ENCODE measurements at regions not wholly inside any gene's neighbourhood (a gene's known extent, or its start where the extent isn't known, plus 50 kb on each side); places are given as distances from the start of the nearest gene placed in this dataset.
"Not testable (repeated sequence)": the region's sequence is repeated elsewhere in the genome, so short reads cannot be mapped to it uniquely, and the experiment has no call there.

DNA sequence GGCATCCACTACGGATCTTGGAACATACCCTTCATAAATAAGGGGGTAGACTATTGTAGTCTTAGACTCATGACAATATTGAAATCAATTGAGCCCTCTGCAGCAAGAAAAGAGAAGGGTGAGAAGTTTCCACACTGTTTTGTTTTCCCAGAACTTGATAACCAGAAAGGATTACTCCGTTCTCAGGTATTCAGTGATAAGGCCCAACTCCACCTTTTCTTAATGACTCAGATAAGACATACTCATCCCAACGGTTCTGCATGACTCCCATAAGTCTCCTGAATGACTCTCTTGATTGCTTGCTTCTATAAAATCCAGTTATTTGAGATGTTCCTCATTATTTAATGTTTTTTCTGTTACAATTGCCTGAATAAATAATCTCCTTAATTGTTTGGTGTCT is 111.7 kb downstream of the PABPC4L start:
- no peaks in the 10 kb centered on the region for H3K9me2 ChIP-seq (replicated peaks; ENCODE audit: low read length)
- H4K20me1 ChIP-seq (ENCODE audit: low read length), result no peaks in the 10 kb centered on the region
- DNase-seq, result no peak
- no peaks in the 10 kb centered on the region for H3K9me3 ChIP-seq (ENCODE audit: low read length)
- ChIA-PET CTCF (no interaction called here), POLR2A (ENCODE audit: unreplicated experiment) (no interaction called here)
- no peaks in the 10 kb centered on the region for H3K4me1 ChIP-seq (ENCODE audit: insufficient read depth, low read length)
- ATAC-seq, result no peak
- H3K4me2 ChIP-seq (ENCODE audit: low read length), result no peak overlapping the region
- no TSS peak for BruUV-seq (replicated peaks)
- no peaks in the 10 kb centered on the region for H3K27me3 ChIP-seq (ENCODE audit: low read length)
- H3K4me3 ChIP-seq (ENCODE audit: low read length), result no peak overlapping the region
- H2AFZ ChIP-seq (ENCODE audit: low read length), result no peak overlapping the region
- no peaks in the 10 kb centered on the region for H3K79me2 ChIP-seq (ENCODE audit: low read length)
- intact Hi-C loops (cut with micrococcal nuclease), result no loop called here
- H3K36me3 ChIP-seq (ENCODE audit: low read depth, low read length), result no peaks in the 10 kb centered on the region
- TF ChIP-seq, protein P1, sequence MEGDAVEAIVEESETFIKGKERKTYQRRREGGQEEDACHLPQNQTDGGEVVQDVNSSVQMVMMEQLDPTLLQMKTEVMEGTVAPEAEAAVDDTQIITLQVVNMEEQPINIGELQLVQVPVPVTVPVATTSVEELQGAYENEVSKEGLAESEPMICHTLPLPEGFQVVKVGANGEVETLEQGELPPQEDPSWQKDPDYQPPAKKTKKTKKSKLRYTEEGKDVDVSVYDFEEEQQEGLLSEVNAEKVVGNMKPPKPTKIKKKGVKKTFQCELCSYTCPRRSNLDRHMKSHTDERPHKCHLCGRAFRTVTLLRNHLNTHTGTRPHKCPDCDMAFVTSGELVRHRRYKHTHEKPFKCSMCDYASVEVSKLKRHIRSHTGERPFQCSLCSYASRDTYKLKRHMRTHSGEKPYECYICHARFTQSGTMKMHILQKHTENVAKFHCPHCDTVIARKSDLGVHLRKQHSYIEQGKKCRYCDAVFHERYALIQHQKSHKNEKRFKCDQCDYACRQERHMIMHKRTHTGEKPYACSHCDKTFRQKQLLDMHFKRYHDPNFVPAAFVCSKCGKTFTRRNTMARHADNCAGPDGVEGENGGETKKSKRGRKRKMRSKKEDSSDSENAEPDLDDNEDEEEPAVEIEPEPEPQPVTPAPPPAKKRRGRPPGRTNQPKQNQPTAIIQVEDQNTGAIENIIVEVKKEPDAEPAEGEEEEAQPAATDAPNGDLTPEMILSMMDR (conservative IDR thresholded peaks at IDR 0.05; ENCODE audit: low read depth, low read length), result no peak
- TF ChIP-seq EZH2 (IDR thresholded peaks at IDR 0.05; ENCODE audit: low read length, unreplicated experiment), result no peak
- no peak overlapping the region for H3K27ac ChIP-seq (ENCODE audit: low read length)
- no peak overlapping the region for H3K9ac ChIP-seq (ENCODE audit: low read length)
- no peaks in the 10 kb centered on the region for H3F3A ChIP-seq (ENCODE audit: low read length, unreplicated experiment)

DNA sequence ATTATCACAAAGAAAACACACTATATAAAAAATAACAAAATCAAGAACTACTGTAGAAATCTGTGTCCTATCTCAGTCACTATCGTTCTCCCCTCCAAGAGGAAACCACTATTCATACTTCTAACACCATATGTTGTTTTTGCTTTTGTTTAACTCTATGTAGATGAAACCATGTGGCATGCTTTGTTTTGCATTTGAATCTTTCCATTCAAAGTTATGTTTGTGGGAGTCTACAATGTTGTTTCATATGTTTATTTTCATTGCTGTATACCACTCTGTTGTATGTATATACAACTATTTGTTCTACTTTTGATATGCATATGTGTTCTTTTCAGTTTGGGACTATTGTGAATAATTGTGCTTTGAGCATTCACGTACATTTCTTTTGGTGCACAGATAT is 116.1 kb downstream of the PABPC4L start:
- CTCF ChIA-PET, result no interaction called here
- POLR2A ChIA-PET (ENCODE audit: unreplicated experiment), result no interaction called here
- TF ChIP-seq EZH2phosphoT487 (IDR thresholded peaks at IDR 0.05; ENCODE audit: borderline replicate concordance, low read length), result no peak
- TF ChIP-seq, protein P1 (conservative IDR thresholded peaks at IDR 0.05; ENCODE audit: low read depth, low read length), result no peak
- no peak for TF ChIP-seq EZH2 (IDR thresholded peaks at IDR 0.05; ENCODE audit: low read length, unreplicated experiment)

DNA sequence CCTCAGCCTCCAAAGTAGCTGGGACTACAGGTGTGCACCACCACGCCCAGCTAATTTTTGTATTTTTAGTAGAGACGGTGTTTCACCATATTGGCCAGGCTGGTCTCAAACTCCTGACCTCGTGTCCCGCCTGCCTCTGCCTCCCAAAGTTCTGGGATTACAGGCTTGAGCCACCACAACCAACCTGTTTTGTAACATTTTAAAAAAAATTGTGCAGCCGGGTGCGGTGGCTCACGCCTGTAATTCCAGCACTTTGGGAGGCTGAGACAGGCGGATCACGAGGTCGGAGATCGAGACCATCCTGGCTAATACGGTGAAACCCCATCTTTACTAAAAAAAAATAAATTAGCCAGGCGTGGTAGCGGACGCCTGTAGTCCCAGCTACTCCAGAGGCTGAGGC is 122.5 kb downstream of the PABPC4L start:
- DNase-seq; H3K9me2 ChIP-seq (replicated peaks; ENCODE audit: low read length); intact Hi-C loops (cut with micrococcal nuclease); H3K27me3 ChIP-seq (ENCODE audit: low read length); POLR2A ChIA-PET (ENCODE audit: unreplicated experiment); H3K4me1 ChIP-seq (ENCODE audit: insufficient read depth, low read length); H3K79me2 ChIP-seq (ENCODE audit: low read length); BruUV-seq (replicated peaks); H3K4me2 ChIP-seq (ENCODE audit: low read length); H3F3A ChIP-seq (ENCODE audit: low read length, unreplicated experiment); CTCF ChIA-PET; H3K36me3 ChIP-seq (ENCODE audit: low read depth, low read length); H3K27ac ChIP-seq (ENCODE audit: low read length); H3K9ac ChIP-seq (ENCODE audit: low read length); H2AFZ ChIP-seq (ENCODE audit: low read length); ATAC-seq; H3K4me3 ChIP-seq (ENCODE audit: low read length); H3K9me3 ChIP-seq (ENCODE audit: low read length); H4K20me1 ChIP-seq (ENCODE audit: low read length): not testable (repeated sequence)

More for the DNA sequence above, 116.1 kb downstream of the PABPC4L start:
- no peaks in the 10 kb centered on the region for H3K9me2 ChIP-seq (replicated peaks; ENCODE audit: low read length)
- no peaks in the 10 kb centered on the region for H3K4me1 ChIP-seq (ENCODE audit: insufficient read depth, low read length)
- H3F3A ChIP-seq (ENCODE audit: low read length, unreplicated experiment), result no peaks in the 10 kb centered on the region
- H3K4me2 ChIP-seq (ENCODE audit: low read length), result no peak overlapping the region
- H3K9ac ChIP-seq (ENCODE audit: low read length), result no peak overlapping the region
- H3K79me2 ChIP-seq (ENCODE audit: low read length), result no peaks in the 10 kb centered on the region
- no peak overlapping the region for H2AFZ ChIP-seq (ENCODE audit: low read length)
- DNase-seq, result no peak
- H3K27ac ChIP-seq (ENCODE audit: low read length), result no peak overlapping the region
- H3K36me3 ChIP-seq (ENCODE audit: low read depth, low read length), result no peaks in the 10 kb centered on the region
- no TSS peak for BruUV-seq (replicated peaks)
- intact Hi-C loops (cut with micrococcal nuclease), result no loop called here
- no peak overlapping the region for H3K4me3 ChIP-seq (ENCODE audit: low read length)
- no peaks in the 10 kb centered on the region for H3K27me3 ChIP-seq (ENCODE audit: low read length)
- ATAC-seq, result no peak
- no peaks in the 10 kb centered on the region for H4K20me1 ChIP-seq (ENCODE audit: low read length)
- no peaks in the 10 kb centered on the region for H3K9me3 ChIP-seq (ENCODE audit: low read length)

Measured in PC-3 (cell line).